C4-2B (cell line): ENCODE measurements at regions not wholly inside any gene's neighbourhood (a gene's known extent, or its start where the extent isn't known, plus 50 kb on each side); places are given as distances from the start of the nearest gene placed in this dataset.

Experiments used
- ZFX ChIP-seq: fragments of 450-650 bp; IDR thresholded peaks from 2 replicates; pipeline ENCODE4 v1.6.1; 2017
- TF ChIP-seq, protein P1 (sequence below): fragments of 450-650 bp; conservative IDR thresholded peaks from 2 replicates; pipeline ENCODE4 v1.5.1; 2017; ENCODE audit warnings: mild to moderate bottlenecking

DNA sequence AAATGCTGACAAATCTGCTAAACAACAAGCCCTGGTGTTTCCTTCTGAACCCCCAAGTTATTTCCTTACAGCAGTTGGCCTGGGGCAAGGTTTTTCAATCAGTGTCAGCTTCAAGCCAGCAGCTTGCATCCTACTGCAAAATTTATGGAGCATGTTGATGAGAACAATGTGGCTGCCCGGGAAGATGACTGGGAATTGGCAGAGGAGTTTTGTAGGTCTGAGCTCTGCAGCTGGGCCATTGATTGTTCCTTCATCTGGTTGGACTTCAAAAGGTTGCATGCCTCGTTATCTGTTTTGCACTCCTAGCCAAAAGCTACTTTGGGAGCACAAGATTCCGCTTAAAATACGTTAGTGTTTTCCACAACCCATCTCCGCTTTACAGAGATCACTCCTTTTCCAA, 1030.3 kb upstream of the LCORL start:
- TF ChIP-seq, protein P1, sequence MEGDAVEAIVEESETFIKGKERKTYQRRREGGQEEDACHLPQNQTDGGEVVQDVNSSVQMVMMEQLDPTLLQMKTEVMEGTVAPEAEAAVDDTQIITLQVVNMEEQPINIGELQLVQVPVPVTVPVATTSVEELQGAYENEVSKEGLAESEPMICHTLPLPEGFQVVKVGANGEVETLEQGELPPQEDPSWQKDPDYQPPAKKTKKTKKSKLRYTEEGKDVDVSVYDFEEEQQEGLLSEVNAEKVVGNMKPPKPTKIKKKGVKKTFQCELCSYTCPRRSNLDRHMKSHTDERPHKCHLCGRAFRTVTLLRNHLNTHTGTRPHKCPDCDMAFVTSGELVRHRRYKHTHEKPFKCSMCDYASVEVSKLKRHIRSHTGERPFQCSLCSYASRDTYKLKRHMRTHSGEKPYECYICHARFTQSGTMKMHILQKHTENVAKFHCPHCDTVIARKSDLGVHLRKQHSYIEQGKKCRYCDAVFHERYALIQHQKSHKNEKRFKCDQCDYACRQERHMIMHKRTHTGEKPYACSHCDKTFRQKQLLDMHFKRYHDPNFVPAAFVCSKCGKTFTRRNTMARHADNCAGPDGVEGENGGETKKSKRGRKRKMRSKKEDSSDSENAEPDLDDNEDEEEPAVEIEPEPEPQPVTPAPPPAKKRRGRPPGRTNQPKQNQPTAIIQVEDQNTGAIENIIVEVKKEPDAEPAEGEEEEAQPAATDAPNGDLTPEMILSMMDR, result no peak
- no peak for TF ChIP-seq ZFX
